ENCODE measurements at regions not wholly inside any gene's neighbourhood (a gene's known extent, or its start where the extent isn't known, plus 50 kb on each side); places are given as distances from the start of the nearest gene placed in this dataset.

DNA sequence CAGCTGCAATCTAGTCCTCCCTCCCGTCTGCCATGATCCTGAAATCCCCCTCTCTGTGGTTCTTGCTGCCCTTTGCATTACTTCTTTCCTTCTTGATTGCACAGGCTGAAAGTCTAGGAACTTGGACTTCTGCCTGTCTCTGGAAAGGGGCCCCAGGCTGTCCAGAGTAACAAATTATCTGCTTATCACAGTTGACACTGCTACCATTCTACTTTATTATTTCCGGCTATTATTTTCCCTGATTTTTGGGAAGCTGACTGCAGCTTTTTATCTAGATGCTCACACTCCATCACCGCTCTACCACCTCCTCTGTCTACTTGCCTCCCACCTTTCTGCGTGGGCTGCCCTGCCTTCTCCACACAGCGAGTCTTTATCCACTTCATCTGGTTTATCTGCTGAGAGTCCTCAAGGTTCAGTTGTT is 202.1 kb upstream of the PLXNA2 start (continued):
- TF ChIP-seq, protein P1, sequence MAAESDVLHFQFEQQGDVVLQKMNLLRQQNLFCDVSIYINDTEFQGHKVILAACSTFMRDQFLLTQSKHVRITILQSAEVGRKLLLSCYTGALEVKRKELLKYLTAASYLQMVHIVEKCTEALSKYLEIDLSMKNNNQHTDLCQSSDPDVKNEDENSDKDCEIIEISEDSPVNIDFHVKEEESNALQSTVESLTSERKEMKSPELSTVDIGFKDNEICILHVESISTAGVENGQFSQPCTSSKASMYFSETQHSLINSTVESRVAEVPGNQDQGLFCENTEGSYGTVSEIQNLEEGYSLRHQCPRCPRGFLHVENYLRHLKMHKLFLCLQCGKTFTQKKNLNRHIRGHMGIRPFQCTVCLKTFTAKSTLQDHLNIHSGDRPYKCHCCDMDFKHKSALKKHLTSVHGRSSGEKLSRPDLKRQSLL (tag by site-specific recombination; IDR thresholded peaks at IDR 0.05): peak; percentile 14; the same call in 1 of the 2 replicates
- TF ChIP-seq EGR2 (tag by site-specific recombination; IDR thresholded peaks at IDR 0.05; ENCODE audit: low read depth) (peak; percentile 68; the same call in 1 of the 2 replicates), ZFP41 (tag by site-specific recombination; IDR thresholded peaks at IDR 0.05; ENCODE audit: borderline replicate concordance) (no peak), ZNF571 (tag by site-specific recombination; IDR thresholded peaks at IDR 0.05) (no peak), BCL11B (tag by site-specific recombination; IDR thresholded peaks at IDR 0.05; ENCODE audit: low read depth) (no peak), ZNF114 (tag by site-specific recombination; IDR thresholded peaks at IDR 0.05) (no peak), HOXD13 (CRISPR knock-in tag; IDR thresholded peaks at IDR 0.05; ENCODE audit: borderline replicate concordance) (no peak), GLI2 (tag by site-specific recombination; IDR thresholded peaks at IDR 0.05; ENCODE audit: borderline replicate concordance, low read depth) (no peak), ZNF701 (tag by site-specific recombination; IDR thresholded peaks at IDR 0.05) (no peak), ZSCAN23 (tag by site-specific recombination; IDR thresholded peaks at IDR 0.05) (no peak), ZNF654 (tag by site-specific recombination; IDR thresholded peaks at IDR 0.05; ENCODE audit: low read depth) (no peak), ZNF76 (tag by site-specific recombination; IDR thresholded peaks at IDR 0.05; ENCODE audit: borderline replicate concordance, low read depth) (no peak), ZNF221 (tag by site-specific recombination; IDR thresholded peaks at IDR 0.05; ENCODE audit: borderline replicate concordance) (no peak), ZNF660 (tag by site-specific recombination; IDR thresholded peaks at IDR 0.05) (no peak), OSR2 (tag by site-specific recombination; IDR thresholded peaks at IDR 0.05) (0 out of 2 replicates have a peak, but pooled peaks have one; percentile 9), SP7 (tag by site-specific recombination; IDR thresholded peaks at IDR 0.05) (no peak), ZNF585B (tag by site-specific recombination; IDR thresholded peaks at IDR 0.05) (no peak), ZNF670 (tag by site-specific recombination; IDR thresholded peaks at IDR 0.05; ENCODE audit: low read depth) (no peak), ZNF23 (tag by site-specific recombination; IDR thresholded peaks at IDR 0.05; ENCODE audit: borderline replicate concordance) (no peak), GLIS2 (tag by site-specific recombination; IDR thresholded peaks at IDR 0.05) (no peak)
- TF ChIP-seq, protein P2, sequence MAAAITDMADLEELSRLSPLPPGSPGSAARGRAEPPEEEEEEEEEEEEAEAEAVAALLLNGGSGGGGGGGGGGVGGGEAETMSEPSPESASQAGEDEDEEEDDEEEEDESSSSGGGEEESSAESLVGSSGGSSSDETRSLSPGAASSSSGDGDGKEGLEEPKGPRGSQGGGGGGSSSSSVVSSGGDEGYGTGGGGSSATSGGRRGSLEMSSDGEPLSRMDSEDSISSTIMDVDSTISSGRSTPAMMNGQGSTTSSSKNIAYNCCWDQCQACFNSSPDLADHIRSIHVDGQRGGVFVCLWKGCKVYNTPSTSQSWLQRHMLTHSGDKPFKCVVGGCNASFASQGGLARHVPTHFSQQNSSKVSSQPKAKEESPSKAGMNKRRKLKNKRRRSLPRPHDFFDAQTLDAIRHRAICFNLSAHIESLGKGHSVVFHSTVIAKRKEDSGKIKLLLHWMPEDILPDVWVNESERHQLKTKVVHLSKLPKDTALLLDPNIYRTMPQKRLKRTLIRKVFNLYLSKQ (tag by site-specific recombination; IDR thresholded peaks at IDR 0.05; ENCODE audit: borderline replicate concordance): no peak
- TF ChIP-seq, protein P3, sequence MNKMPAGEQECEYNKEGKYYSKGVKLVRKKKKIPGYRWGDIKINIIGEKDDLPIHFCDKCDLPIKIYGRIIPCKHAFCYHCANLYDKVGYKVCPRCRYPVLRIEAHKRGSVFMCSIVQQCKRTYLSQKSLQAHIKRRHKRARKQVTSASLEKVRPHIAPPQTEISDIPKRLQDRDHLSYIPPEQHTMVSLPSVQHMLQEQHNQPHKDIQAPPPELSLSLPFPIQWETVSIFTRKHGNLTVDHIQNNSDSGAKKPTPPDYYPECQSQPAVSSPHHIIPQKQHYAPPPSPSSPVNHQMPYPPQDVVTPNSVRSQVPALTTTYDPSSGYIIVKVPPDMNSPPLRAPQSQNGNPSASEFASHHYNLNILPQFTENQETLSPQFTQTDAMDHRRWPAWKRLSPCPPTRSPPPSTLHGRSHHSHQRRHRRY (tag by site-specific recombination; IDR thresholded peaks at IDR 0.05): no peak
- TF ChIP-seq, protein P4, sequence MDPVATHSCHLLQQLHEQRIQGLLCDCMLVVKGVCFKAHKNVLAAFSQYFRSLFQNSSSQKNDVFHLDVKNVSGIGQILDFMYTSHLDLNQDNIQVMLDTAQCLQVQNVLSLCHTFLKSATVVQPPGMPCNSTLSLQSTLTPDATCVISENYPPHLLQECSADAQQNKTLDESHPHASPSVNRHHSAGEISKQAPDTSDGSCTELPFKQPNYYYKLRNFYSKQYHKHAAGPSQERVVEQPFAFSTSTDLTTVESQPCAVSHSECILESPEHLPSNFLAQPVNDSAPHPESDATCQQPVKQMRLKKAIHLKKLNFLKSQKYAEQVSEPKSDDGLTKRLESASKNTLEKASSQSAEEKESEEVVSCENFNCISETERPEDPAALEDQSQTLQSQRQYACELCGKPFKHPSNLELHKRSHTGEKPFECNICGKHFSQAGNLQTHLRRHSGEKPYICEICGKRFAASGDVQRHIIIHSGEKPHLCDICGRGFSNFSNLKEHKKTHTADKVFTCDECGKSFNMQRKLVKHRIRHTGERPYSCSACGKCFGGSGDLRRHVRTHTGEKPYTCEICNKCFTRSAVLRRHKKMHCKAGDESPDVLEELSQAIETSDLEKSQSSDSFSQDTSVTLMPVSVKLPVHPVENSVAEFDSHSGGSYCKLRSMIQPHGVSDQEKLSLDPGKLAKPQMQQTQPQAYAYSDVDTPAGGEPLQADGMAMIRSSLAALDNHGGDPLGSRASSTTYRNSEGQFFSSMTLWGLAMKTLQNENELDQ (tag by site-specific recombination; IDR thresholded peaks at IDR 0.05; ENCODE audit: low read depth): no peak
- TF ChIP-seq, protein P5, sequence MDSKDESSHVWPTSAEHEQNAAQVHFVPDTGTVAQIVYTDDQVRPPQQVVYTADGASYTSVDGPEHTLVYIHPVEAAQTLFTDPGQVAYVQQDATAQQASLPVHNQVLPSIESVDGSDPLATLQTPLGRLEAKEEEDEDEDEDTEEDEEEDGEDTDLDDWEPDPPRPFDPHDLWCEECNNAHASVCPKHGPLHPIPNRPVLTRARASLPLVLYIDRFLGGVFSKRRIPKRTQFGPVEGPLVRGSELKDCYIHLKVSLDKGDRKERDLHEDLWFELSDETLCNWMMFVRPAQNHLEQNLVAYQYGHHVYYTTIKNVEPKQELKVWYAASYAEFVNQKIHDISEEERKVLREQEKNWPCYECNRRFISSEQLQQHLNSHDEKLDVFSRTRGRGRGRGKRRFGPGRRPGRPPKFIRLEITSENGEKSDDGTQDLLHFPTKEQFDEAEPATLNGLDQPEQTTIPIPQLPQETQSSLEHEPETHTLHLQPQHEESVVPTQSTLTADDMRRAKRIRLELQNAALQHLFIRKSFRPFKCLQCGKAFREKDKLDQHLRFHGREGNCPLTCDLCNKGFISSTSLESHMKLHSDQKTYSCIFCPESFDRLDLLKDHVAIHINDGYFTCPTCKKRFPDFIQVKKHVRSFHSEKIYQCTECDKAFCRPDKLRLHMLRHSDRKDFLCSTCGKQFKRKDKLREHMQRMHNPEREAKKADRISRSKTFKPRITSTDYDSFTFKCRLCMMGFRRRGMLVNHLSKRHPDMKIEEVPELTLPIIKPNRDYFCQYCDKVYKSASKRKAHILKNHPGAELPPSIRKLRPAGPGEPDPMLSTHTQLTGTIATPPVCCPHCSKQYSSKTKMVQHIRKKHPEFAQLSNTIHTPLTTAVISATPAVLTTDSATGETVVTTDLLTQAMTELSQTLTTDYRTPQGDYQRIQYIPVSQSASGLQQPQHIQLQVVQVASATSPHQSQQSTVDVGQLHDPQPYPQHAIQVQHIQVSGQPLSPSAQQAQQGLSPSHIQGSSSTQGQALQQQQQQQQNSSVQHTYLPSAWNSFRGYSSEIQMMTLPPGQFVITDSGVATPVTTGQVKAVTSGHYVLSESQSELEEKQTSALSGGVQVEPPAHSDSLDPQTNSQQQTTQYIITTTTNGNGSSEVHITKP (tag by site-specific recombination; IDR thresholded peaks at IDR 0.05): peak; percentile 75
- TF ChIP-seq, protein P6, sequence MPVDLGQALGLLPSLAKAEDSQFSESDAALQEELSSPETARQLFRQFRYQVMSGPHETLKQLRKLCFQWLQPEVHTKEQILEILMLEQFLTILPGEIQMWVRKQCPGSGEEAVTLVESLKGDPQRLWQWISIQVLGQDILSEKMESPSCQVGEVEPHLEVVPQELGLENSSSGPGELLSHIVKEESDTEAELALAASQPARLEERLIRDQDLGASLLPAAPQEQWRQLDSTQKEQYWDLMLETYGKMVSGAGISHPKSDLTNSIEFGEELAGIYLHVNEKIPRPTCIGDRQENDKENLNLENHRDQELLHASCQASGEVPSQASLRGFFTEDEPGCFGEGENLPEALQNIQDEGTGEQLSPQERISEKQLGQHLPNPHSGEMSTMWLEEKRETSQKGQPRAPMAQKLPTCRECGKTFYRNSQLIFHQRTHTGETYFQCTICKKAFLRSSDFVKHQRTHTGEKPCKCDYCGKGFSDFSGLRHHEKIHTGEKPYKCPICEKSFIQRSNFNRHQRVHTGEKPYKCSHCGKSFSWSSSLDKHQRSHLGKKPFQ (tag by site-specific recombination; IDR thresholded peaks at IDR 0.05): no peak
- TF ChIP-seq, protein P7, sequence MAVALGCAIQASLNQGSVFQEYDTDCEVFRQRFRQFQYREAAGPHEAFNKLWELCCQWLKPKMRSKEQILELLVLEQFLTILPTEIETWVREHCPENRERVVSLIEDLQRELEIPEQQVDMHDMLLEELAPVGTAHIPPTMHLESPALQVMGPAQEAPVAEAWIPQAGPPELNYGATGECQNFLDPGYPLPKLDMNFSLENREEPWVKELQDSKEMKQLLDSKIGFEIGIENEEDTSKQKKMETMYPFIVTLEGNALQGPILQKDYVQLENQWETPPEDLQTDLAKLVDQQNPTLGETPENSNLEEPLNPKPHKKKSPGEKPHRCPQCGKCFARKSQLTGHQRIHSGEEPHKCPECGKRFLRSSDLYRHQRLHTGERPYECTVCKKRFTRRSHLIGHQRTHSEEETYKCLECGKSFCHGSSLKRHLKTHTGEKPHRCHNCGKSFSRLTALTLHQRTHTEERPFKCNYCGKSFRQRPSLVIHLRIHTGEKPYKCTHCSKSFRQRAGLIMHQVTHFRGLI (tag by site-specific recombination; IDR thresholded peaks at IDR 0.05): no peak
